Erythroblast (primary cell): ENCODE measurements at regions not wholly inside any gene's neighbourhood (a gene's known extent, or its start where the extent isn't known, plus 50 kb on each side); places are given as distances from the start of the nearest gene placed in this dataset.

Experiments used
- GATA1 ChIP-seq: IDR thresholded peaks from 2 replicates; pipeline ENCODE4 v1.6.1; 2011; ENCODE audit warnings: low read depth, mild to moderate bottlenecking, control low read depth, low read length, moderate library complexity
- POLR2A ChIP-seq: IDR thresholded peaks from 2 replicates; pipeline ENCODE4 v1.6.1; 2011; ENCODE audit warnings: mild to moderate bottlenecking, low read length

GRCh38 chr2:11963966-11964365 is 217.5 kb downstream of the LPIN1 start:
- TF ChIP-seq POLR2A (no peak), GATA1 (no peak)
